Astrocyte of the spinal cord (primary cell): ENCODE measurements at regions not wholly inside any gene's neighbourhood (a gene's known extent, or its start where the extent isn't known, plus 50 kb on each side); places are given as distances from the start of the nearest gene placed in this dataset.

Source experiments
- DNase-seq: peaks from one replicate; pipeline ENCODE4 v3.0.0; 2011; ENCODE audit warnings: low read depth, low spot score
- H3K4me3 ChIP-seq: 2 replicates; pipeline ENCODE4 v1.5.1; 2011; ENCODE audit warnings: low read depth, mild to moderate bottlenecking, low read length, moderate library complexity
- in situ Hi-C: cut with HindIII; loops from 2 replicates; pipeline ENCODE4 v1.10.0; 2017; ENCODE audit warnings: low sequenced_read_pairs
- TF ChIP-seq, protein P1 (sequence below): IDR thresholded peaks from 2 replicates; pipeline ENCODE4 v1.5.1; 2012; ENCODE audit warnings: low read depth, mild to moderate bottlenecking, low read length, inconsistent platforms

DNA sequence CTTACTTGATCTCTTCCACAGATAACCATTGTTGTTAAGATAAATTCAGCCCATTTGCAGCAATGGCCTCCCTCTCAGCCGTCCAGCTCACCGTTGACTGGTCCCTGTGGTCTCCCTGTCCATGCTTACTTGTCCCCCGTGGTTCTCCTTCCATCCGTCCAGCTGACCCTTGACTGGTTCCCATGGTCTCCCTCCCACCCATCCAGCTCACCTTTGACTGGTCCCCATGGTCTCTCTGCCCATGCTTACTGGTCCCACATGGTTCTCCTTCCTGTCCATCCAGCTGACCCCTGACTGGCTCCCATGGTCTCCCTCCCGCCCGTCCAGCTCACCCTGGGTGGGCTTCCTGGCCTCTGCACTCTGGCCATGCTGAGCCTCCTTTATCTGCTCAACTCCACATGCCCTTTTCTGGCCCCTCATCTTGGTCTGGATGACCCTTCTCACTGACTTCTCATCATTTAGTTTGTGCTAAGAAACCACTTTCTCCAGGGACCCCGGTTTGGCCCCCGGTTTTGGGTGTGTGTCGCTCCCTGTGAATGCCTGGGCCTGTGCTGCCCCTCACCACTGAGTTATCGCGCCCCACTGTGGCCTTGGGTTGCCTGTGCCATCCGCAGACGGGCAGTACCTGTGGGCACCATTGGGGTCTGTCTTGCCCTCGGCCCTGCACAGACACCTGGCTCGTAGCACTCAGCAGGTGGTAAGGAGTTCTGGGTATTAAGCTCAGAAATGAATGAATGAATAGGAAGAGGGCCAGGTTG, 146.4 kb downstream of the ERMARD start:
- H3K4me3 ChIP-seq, result no peak overlapping the region
- TF ChIP-seq, protein P1, sequence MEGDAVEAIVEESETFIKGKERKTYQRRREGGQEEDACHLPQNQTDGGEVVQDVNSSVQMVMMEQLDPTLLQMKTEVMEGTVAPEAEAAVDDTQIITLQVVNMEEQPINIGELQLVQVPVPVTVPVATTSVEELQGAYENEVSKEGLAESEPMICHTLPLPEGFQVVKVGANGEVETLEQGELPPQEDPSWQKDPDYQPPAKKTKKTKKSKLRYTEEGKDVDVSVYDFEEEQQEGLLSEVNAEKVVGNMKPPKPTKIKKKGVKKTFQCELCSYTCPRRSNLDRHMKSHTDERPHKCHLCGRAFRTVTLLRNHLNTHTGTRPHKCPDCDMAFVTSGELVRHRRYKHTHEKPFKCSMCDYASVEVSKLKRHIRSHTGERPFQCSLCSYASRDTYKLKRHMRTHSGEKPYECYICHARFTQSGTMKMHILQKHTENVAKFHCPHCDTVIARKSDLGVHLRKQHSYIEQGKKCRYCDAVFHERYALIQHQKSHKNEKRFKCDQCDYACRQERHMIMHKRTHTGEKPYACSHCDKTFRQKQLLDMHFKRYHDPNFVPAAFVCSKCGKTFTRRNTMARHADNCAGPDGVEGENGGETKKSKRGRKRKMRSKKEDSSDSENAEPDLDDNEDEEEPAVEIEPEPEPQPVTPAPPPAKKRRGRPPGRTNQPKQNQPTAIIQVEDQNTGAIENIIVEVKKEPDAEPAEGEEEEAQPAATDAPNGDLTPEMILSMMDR, result no peak
- in situ Hi-C loops, result no loop called here
- no peak for DNase-seq

DNA sequence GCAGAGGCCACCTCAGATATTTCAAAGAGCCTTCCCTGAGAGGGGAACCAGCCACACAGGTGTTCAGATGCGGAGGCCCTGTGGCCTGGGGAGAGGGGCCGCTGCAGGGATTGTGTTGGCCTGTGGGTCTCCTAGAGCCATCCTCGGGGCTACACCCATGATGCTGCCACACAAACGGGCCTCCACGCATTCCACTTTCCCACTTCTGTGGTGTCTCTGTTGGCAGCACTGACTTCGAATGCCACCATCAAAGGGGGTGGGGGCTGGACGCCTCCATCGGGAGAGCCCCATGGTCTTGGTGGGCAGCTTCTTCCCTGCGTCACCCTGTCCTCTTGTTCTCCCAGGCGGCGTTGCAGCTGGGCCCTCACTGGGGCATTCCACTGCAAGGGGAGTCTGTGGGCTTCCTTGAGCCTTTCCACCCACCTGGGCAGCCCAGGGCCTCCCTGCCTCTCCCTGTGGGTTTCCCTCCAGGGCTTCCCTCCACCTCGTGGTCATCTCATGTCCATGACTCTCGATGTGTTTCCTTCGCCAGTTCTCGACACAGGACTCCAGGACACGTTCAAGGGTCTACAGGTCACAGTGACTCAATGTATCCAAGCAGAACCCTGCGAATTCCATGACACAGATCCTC, 145.5 kb downstream of the ERMARD start:
- no peak for DNase-seq
- in situ Hi-C loops, result no loop called here
- H3K4me3 ChIP-seq, result no peak overlapping the region
- TF ChIP-seq, protein P1, result no peak

DNA sequence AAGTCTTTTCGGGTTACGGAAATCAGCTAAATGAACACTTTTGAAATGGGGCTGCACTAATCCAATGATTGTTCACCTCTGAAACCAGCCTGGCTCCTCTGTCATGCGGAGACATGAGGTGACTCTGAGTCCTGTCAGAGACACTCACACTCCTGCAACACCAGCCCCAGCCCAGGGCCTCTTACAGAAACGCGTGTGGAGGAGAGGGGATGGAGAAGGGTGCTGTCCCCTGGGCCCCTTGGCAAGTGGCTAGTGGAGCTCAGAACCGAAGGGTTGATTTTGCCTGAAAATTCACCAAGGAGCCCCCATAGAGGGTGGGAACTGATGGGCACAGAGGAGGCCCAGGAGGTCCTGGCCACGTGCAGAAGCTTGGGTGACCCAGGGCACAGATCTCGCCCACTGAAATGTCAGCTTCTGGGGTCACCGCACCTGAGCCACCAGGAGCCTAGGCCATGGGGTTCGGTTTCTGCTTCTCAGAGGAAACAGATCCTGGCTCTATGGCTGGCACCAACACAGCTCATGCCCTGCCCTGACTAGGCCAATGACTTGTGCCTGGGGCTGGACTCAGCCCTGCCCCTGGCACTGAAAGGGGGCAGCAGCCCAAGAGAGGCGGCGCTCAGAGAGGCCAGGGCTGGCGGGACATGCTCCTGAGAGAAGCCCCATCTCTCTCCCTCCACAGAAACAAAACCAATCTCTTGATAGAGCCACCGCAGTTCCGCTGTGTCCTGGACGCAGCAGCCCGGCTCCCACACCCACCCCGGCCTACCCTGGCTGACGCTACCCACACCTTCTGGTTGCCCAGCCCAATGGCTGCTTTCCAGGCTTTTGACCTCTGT, 144.7 kb downstream of the ERMARD start:
- no peak for DNase-seq
- no peak overlapping the region for H3K4me3 ChIP-seq
- in situ Hi-C loops, result no loop called here
- TF ChIP-seq, protein P1, result no peak

DNA sequence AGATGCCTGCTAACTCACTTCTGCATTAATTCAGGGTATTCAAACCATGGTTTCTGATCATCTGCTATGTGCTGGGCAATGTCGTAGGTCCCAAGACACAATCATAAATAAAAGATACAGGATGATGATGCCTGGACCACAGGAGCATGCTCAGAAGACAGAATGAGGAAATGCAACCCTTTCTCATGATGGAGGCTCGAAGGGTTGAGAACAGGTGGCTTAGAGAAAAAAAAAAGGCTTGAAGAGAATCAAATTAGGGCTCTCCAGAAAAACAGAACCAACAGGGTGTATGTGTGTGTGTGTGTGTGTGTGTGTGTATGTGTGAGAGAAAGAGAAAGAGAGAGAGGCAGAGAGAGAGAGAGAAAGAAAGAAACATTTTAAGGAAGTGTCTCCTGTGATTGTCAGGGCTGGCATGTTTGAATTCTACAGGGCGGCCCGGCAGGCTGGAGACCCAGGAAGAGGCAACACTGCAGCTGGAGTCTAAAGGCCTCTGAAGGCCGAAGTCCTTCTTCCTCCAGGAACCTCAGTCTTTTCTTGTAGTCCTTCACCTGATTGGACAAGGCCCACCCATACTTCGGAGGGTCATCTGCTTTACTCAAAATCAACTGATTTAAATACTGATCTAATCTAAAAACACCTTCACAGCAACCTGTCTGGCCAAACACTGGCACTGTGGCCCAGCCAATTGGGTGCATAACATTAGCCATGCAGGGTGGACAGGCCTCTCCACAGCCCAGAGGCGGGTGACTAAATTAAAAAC, 143.8 kb downstream of the ERMARD start:
- TF ChIP-seq, protein P1, result no peak
- in situ Hi-C loops, result no loop called here
- H3K4me3 ChIP-seq, result no peak overlapping the region
- DNase-seq, result no peak

DNA sequence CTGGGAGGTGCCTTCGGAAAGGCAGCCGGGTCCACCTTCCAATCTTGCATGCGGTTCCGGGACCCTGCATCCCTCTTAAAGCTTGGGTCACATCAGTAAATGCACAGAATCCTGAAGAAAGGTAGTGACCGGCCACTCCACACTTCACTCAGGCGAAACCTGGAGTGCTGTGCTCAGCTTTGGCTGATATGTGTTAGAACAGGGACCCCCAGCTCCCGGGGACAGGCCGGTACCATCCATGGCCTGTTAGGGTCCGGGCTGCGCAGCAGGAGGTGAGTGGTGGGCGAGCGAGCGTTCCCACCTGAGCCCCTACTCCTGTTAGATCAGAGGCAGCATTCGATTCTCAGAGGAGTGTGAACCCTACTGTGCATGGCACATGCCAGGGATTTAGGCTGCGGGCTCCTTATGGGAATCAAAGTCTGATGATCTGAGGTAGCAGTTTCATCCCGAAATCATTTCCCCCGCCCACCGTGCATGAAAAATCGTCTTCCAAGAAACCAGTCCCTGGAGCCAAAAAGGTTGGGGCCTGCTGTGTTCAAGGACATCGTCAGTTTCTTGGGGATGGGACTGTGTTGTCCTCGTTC, 143.0 kb downstream of the ERMARD start:
- in situ Hi-C loops, result no loop called here
- TF ChIP-seq, protein P1, result no peak
- no peak overlapping the region for H3K4me3 ChIP-seq
- no peak for DNase-seq

DNA sequence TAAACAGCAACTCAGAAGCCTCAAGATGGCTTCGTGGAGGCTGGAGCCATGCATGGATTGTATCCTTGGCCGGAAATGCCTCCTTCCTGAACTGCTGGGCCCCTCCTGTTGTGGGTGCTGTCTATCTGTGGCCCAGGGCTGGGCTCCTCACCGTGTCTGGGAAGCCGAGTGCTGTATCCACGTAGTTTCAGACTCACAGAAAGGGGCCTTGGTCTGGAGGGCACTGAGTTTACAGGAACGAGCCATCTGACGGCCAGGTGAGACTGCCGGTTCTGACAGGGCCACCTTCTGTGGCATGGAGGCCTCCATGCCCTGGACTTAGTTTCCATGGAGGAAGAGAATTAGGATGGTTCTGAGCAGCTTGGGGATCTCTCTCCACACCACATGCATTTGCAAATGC, 142.2 kb downstream of the ERMARD start:
- in situ Hi-C loops, result no loop called here
- no peak overlapping the region for H3K4me3 ChIP-seq
- DNase-seq, result no peak
- TF ChIP-seq, protein P1, result no peak
